OCI-LY3 (cell line): ENCODE measurements at regions not wholly inside any gene's neighbourhood (a gene's known extent, or its start where the extent isn't known, plus 50 kb on each side); places are given as distances from the start of the nearest gene placed in this dataset.
"Not testable (repeated sequence)": the region's sequence is repeated elsewhere in the genome, so short reads cannot be mapped to it uniquely, and the experiment has no call there.

Source experiments
- H2AFZ ChIP-seq: fragments of 200-600, 300-600 bp; shearing (Covaris generic); 2 replicates; pipeline ENCODE4 v1.6.0; 2014; ENCODE audit warnings: antibody characterized with exemption, low read depth, low read length
- H3K27ac ChIP-seq: fragments of 200-600, 300-600 bp; sonication (generic); 2 replicates; pipeline ENCODE4 v1.5.1; 2014; ENCODE audit warnings: mild to moderate bottlenecking, low read length, moderate library complexity, mixed read lengths
- H3K27me3 ChIP-seq: fragments of 200-600, 300-600 bp; sonication (generic); 2 replicates; pipeline ENCODE4 v1.6.1; 2014; ENCODE audit warnings: low read depth, low read length, mixed read lengths
- H3K36me3 ChIP-seq: fragments of 200-600, 300-600 bp; sonication (generic); replicated peaks from 2 replicates; pipeline ENCODE3; 2014; ENCODE audit warnings: low read depth, low read length, mixed read lengths
- H3K4me1 ChIP-seq: fragments of 300-600, 200-600 bp; sonication (generic); 2 replicates; pipeline ENCODE4 v1.6.1; 2014; ENCODE audit warnings: low read length, mixed read lengths
- H3K4me2 ChIP-seq: fragments of 200-600, 300-600 bp; sonication (generic); 2 replicates; pipeline ENCODE4 v1.6.1; 2014; ENCODE audit warnings: low read length, mixed read lengths
- H3K4me3 ChIP-seq: fragments of 300-600, 200-600 bp; sonication (generic); 2 replicates; pipeline ENCODE4 v1.5.1; 2014; ENCODE audit warnings: antibody characterized with exemption, mild to moderate bottlenecking, low read length, moderate library complexity
- H3K79me2 ChIP-seq: fragments of 300-600, 200-600 bp; shearing (Covaris generic); 2 replicates; pipeline ENCODE4 v1.6.1; 2014; ENCODE audit warnings: mild to moderate bottlenecking, low read length, mixed read lengths
- H3K9ac ChIP-seq: fragments of 300-600, 200-600 bp; shearing (Covaris generic); 2 replicates; pipeline ENCODE4 v1.6.0; 2014; ENCODE audit warnings: mild to moderate bottlenecking, low read length, moderate library complexity
- H3K9me3 ChIP-seq: fragments of 200-600, 300-600 bp; shearing (Covaris generic); 2 replicates; pipeline ENCODE4 v1.6.1; 2014; ENCODE audit warnings: low read length, mixed read lengths; ENCODE audit not compliant: insufficient read depth
- H4K20me1 ChIP-seq: fragments of 200-600, 300-600 bp; sonication (generic); 2 replicates; pipeline ENCODE4 v1.6.1; 2016; ENCODE audit warnings: low read length, mixed read lengths; ENCODE audit not compliant: insufficient read depth
- EZH2phosphoT487 ChIP-seq: fragments of 200-600 bp; shearing (Covaris generic); IDR thresholded peaks from 2 replicates; pipeline ENCODE4 v1.6.1; 2018; ENCODE audit warnings: antibody characterized with exemption, mixed run types, low read depth
- TF ChIP-seq, protein P1 (sequence below): fragments of 200-600, 300-600 bp; sonication (generic); IDR thresholded peaks from 2 replicates; pipeline ENCODE4 v1.5.1; 2014; ENCODE audit warnings: antibody characterized with exemption, low read length, low read depth

DNA sequence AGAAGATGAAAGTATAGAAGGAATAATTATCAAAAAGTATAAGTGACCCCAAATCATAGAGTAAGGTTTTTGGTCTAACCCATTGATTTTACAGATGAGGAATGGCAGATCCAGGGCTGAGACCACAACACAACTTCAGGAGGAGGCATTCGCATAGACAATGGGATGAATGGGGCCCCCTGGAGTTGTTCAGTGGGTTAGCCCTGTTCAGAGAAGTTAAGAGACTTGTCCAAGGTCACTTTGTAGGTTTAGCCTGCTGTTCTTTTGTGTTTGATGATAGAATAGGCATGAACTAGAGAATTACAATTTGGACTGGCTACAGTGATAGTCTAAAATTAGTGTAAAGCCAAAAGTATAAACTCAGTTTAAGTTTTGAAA lies 233.9 kb downstream of the KCNRG start:
- H3K9ac ChIP-seq, result no peak overlapping the region
- H3K4me3 ChIP-seq, result no peak overlapping the region
- no peak for TF ChIP-seq EZH2phosphoT487
- TF ChIP-seq, protein P1, sequence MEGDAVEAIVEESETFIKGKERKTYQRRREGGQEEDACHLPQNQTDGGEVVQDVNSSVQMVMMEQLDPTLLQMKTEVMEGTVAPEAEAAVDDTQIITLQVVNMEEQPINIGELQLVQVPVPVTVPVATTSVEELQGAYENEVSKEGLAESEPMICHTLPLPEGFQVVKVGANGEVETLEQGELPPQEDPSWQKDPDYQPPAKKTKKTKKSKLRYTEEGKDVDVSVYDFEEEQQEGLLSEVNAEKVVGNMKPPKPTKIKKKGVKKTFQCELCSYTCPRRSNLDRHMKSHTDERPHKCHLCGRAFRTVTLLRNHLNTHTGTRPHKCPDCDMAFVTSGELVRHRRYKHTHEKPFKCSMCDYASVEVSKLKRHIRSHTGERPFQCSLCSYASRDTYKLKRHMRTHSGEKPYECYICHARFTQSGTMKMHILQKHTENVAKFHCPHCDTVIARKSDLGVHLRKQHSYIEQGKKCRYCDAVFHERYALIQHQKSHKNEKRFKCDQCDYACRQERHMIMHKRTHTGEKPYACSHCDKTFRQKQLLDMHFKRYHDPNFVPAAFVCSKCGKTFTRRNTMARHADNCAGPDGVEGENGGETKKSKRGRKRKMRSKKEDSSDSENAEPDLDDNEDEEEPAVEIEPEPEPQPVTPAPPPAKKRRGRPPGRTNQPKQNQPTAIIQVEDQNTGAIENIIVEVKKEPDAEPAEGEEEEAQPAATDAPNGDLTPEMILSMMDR, result peak; percentile 24; the same call in 1 of the 2 replicates
- H3K27ac ChIP-seq, result no peak overlapping the region
- no peaks in the 10 kb centered on the region for H3K36me3 ChIP-seq
- H3K27me3 ChIP-seq, result peaks cover 49% of the 10 kb centered on the region
- H3K4me2 ChIP-seq, result peak overlapping the region; percentile 34; the same call in 1 of the 2 replicates
- peaks cover 6% of the 10 kb centered on the region; the same call in 1 of the 2 replicates for H4K20me1 ChIP-seq
- H3K9me3 ChIP-seq, result no peaks in the 10 kb centered on the region
- no peak overlapping the region for H2AFZ ChIP-seq
- H3K79me2 ChIP-seq, result no peaks in the 10 kb centered on the region
- H3K4me1 ChIP-seq, result peaks cover 50% of the 10 kb centered on the region

DNA sequence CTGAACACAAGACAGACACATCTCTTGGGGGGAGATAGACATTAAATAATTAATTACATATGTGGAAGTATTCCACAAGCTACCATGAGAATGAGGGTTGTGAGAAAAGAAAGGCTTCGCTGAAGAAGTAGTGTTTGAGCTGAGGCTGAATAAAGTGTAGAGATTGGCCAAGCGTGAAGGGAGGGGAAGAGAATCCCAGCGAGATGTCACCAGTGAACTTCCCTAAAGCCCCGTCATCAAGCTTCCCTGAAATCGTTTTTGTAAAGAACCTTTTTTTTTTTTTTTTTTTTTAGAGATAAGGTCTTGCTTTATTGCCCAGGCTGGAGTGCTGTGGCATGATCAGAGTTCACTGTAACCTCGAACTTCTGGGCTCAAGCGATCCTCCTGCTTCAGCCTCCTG lies 235.2 kb downstream of the KCNRG start:
- Histone ChIP-seq H3K27ac (no peak overlapping the region), H3K27me3 (peaks cover 49% of the 10 kb centered on the region), H4K20me1 (peaks cover 4% of the 10 kb centered on the region; the same call in 1 of the 2 replicates), H3K4me1 (peaks cover 38% of the 10 kb centered on the region), H3K4me2 (no peak overlapping the region), H3K36me3 (no peaks in the 10 kb centered on the region), H3K9ac (no peak overlapping the region), H3K4me3 (no peak overlapping the region), H3K9me3 (no peaks in the 10 kb centered on the region), H3K79me2 (no peaks in the 10 kb centered on the region), H2AFZ (no peak overlapping the region)
- TF ChIP-seq EZH2phosphoT487, result no peak
- TF ChIP-seq, protein P1, result no peak

DNA sequence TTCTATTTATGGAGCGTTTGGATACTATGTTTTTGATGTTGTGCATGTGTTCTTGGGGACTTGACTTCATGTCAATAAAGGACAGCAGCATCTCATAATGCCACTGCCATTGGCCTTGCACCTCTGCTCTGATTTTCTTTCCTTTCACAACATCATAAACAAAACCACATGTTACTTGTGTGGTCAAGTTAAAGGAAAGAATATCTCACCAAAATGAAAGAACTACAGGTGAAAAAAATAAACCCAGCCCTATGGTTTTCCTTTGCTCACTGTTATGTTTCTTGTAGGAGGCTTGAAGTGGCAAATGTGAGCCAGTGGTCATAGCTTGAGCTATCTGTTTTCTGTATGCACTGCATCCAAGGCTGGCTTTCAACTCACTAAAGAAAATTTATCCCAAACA lies 240.4 kb downstream of the KCNRG start:
- Histone ChIP-seq H3K4me1 (peaks cover 12% of the 10 kb centered on the region), H3K36me3 (no peaks in the 10 kb centered on the region), H3K27me3 (peaks cover 53% of the 10 kb centered on the region), H3K9ac (no peak overlapping the region), H3K27ac (no peak overlapping the region), H4K20me1 (peaks cover 9% of the 10 kb centered on the region; the same call in 1 of the 2 replicates), H3K9me3 (no peaks in the 10 kb centered on the region), H2AFZ (no peak overlapping the region), H3K4me3 (no peak overlapping the region), H3K79me2 (no peaks in the 10 kb centered on the region), H3K4me2 (no peak overlapping the region)
- TF ChIP-seq EZH2phosphoT487, result no peak
- TF ChIP-seq, protein P1, result no peak

DNA sequence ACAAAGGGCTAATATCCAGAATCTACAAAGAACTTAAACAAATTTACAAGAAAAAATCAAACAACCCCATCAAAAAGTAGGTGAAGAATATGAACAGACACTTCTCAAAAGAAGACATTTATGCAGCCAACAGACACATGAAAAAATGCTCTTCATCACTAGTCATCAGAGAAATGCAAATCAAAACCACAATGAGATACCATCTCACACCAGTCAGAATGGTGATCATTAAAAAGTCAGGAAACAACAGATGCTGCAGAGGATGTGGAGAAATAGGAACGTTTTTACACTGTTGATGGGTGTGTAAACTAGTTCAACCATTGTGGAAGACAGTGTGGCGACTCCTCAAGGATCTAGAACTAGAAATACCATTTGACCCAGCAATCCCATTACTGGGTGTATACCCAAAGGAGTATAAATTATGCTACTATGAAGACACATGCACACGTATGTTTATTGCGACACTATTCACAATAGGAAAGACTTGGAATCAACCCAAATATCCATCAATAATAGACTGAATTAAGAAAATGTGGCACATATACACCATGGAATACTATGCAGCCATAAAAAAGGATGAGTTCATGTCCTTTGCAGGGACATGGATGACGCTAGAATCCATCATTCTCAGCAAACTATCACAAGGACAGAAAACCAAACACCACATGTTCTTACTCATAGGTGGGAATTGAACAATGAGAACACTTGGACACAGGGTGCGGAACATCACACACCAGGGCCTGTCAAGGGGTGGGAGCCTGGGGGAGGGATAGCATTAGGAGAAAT lies 241.5 kb downstream of the KCNRG start:
- H3K79me2 ChIP-seq, H3K4me3 ChIP-seq, H3K36me3 ChIP-seq, H4K20me1 ChIP-seq, H3K4me2 ChIP-seq, H3K9me3 ChIP-seq, H3K9ac ChIP-seq, H2AFZ ChIP-seq, H3K27ac ChIP-seq: not testable (repeated sequence)
- peaks cover 12% of the 10 kb centered on the region for H3K4me1 ChIP-seq
- H3K27me3 ChIP-seq, result peaks cover 51% of the 10 kb centered on the region
